ENCODE measurements at regions not wholly inside any gene's neighbourhood (a gene's known extent, or its start where the extent isn't known, plus 50 kb on each side); places are given as distances from the start of the nearest gene placed in this dataset.

GRCh38 chr6:120083186-120083585, 733.6 kb upstream of the MAN1A1 start:
- TF ChIP-seq CTCF (conservative IDR thresholded peaks at IDR 0.05; ENCODE audit: low read depth, low read length) (no peak), EZH2 (IDR thresholded peaks at IDR 0.05; ENCODE audit: borderline replicate concordance, low read depth, low read length, poor library complexity, severe bottlenecking) (no peak)
